NT2/D1 (cell line): ENCODE measurements at regions not wholly inside any gene's neighbourhood (a gene's known extent, or its start where the extent isn't known, plus 50 kb on each side); places are given as distances from the start of the nearest gene placed in this dataset.

Experiments used
- SUZ12 ChIP-seq: IDR thresholded peaks from 2 replicates; pipeline ENCODE4 v1.6.1; 2011; ENCODE audit not compliant: insufficient read length, insufficient read depth; ENCODE audit errors: extremely low read depth
- YY1 ChIP-seq: IDR thresholded peaks from 2 replicates; pipeline ENCODE4 v1.6.1; 2011; ENCODE audit not compliant: insufficient read length, insufficient read depth
- ZNF274 ChIP-seq: IDR thresholded peaks from 2 replicates; pipeline ENCODE4 v1.6.1; 2011; ENCODE audit warnings: mild to moderate bottlenecking, low read depth, low read length

GRCh38 chr3:117768581-117768980 is 1059.0 kb downstream of the TUSC7 start:
- TF ChIP-seq YY1 (no peak), SUZ12 (no peak), ZNF274 (no peak)
